HepG2 (cell line): ENCODE measurements at regions not wholly inside any gene's neighbourhood (a gene's known extent, or its start where the extent isn't known, plus 50 kb on each side); places are given as distances from the start of the nearest gene placed in this dataset.

Experiments
- ATAC-seq: fragments of 200-7000 bp; cut with Tn5 transposase; 3 replicates; pipeline ENCODE4 v1.9.1; 2020; ENCODE audit warnings: mild to moderate bottlenecking, moderate library complexity
- BruUV-seq: library from RNA; stranded (reverse); fragments of 400-500 nt; replicated peaks from 2 replicates; lab custom pipeline; 2021; lab: Mats Ljungman, UMichigan
- CTCF ChIA-PET: fragments of 300-600 bp; formaldehyde crosslinking; extraction: SDS; loops from one replicate; lab custom pipeline; 2021; ENCODE audit warnings: low total read pairs, inconsistent platforms, low intra/inter-chr PET ratio; lab: Yijun Ruan, JAX
- POLR2A ChIA-PET: fragments of 350-600 bp; sonication (Branson Sonifier 250); formaldehyde crosslinking; loops from one replicate; lab custom pipeline; 2020; ENCODE audit warnings: antibody characterized with exemption, inconsistent platforms; lab: Yijun Ruan, JAX
- DNase-seq: peaks from one replicate; pipeline ENCODE4 v3.0.0-alpha.2; 2015; ENCODE audit warnings: low spot score
- FAIRE-seq: peaks from 3 replicates; lab custom pipeline; 2011; peaks lifted over from hg19 to GRCh38; lab: Jason Lieb, UNC
- H2AFZ ChIP-seq: one replicate; pipeline ENCODE4 v1.6.1; 2011; ENCODE audit warnings: low read length, inconsistent platforms
- H3K27ac ChIP-seq: fragments of 300-600 bp; 3 replicates; pipeline ENCODE4 v1.8.0; 2011; ENCODE audit warnings: mixed run types, mild to moderate bottlenecking, mixed read lengths, low read length, inconsistent platforms; ENCODE audit not compliant: insufficient read depth; ENCODE audit errors: extremely low read length
- H3K27me3 ChIP-seq, 2 experiments: fragments of 200-600 bp in 1 of 2; 2 replicates in 1 of 2; 3 replicates in 1 of 2; pipeline versions ENCODE4 v1.6.0 to v1.8.0; 2011; ENCODE audit warnings: low read length in 2 of 2, mild to moderate bottlenecking in 2 of 2, moderate library complexity in 2 of 2, inconsistent platforms in 1 of 2; ENCODE audit not compliant: insufficient read depth in 2 of 2, control insufficient read depth in 1 of 2
- H3K36me3 ChIP-seq, 2 experiments: fragments of 200-600 bp in 1 of 2; replicated peaks in 1 of 2; 2 replicates in 1 of 2; 3 replicates in 1 of 2; pipeline versions ENCODE4 v1.5.1 to v1.8.0; 2011; ENCODE audit warnings: low read length in 2 of 2, inconsistent platforms in 1 of 2; ENCODE audit not compliant: insufficient read depth in 2 of 2, control insufficient read depth in 1 of 2
- H3K4me1 ChIP-seq: 2 replicates; pipeline ENCODE4 v1.5.1; 2012; ENCODE audit warnings: low read length, inconsistent platforms; ENCODE audit not compliant: insufficient read depth
- H3K4me2 ChIP-seq: 2 replicates; pipeline ENCODE4 v1.6.0; 2011; ENCODE audit warnings: low read depth, low read length, inconsistent platforms
- H3K4me3 ChIP-seq, 3 experiments: fragments of 200-600 bp in 1 of 3; sonication (generic), shearing (Covaris generic) in 1 of 3; replicated peaks in 1 of 3; 2 replicates each; pipeline ENCODE4 v1.5.1; 2011 to 2016; ENCODE audit warnings: low read length in 3 of 3, inconsistent platforms in 2 of 3, low read depth in 2 of 3, mild to moderate bottlenecking in 2 of 3, control low read depth in 1 of 3, mixed read lengths in 1 of 3; ENCODE audit not compliant: insufficient read depth in 1 of 3
- H3K79me2 ChIP-seq: one replicate; pipeline ENCODE4 v1.6.1; 2011; ENCODE audit warnings: low read length, inconsistent platforms; ENCODE audit not compliant: insufficient read depth
- H3K9ac ChIP-seq: 2 replicates; pipeline ENCODE4 v1.6.0; 2011; ENCODE audit warnings: mild to moderate bottlenecking, low read depth, low read length, inconsistent platforms; ENCODE audit not compliant: insufficient read depth
- H3K9me3 ChIP-seq: 2 replicates; pipeline ENCODE4 v1.5.1; 2012; ENCODE audit warnings: mild to moderate bottlenecking, low read length
- H4K20me1 ChIP-seq: 2 replicates; pipeline ENCODE4 v1.6.0; 2011; ENCODE audit warnings: inconsistent platforms, mild to moderate bottlenecking, low read length, moderate library complexity; ENCODE audit not compliant: insufficient read depth
- EED ChIP-seq: sonication (generic); formaldehyde crosslinking; IDR thresholded peaks from 2 replicates; pipeline ENCODE4 v1.5.0; 2020; ENCODE audit warnings: mild to moderate bottlenecking, missing genetic modification reagents
- HOXA9 ChIP-seq: sonication (generic); formaldehyde crosslinking; IDR thresholded peaks from 2 replicates; pipeline ENCODE4 v1.8.1; 2022; ENCODE audit warnings: missing genetic modification reagents, mild to moderate bottlenecking, moderate library complexity, borderline replicate concordance
- MAF1 ChIP-seq: sonication (generic); formaldehyde crosslinking; IDR thresholded peaks from 2 replicates; pipeline ENCODE4 v1.5.0; 2020; ENCODE audit warnings: missing genetic modification reagents, borderline replicate concordance
- MNT ChIP-seq: fragments of 450-650 bp; IDR thresholded peaks from 2 replicates; pipeline ENCODE4 v1.6.1; 2016
- PBX3 ChIP-seq: sonication (generic); formaldehyde crosslinking; IDR thresholded peaks from 2 replicates; pipeline ENCODE4 v1.8.1; 2023; ENCODE audit warnings: missing genetic modification reagents, inconsistent platforms, borderline replicate concordance
- SIX4 ChIP-seq: sonication (generic); formaldehyde crosslinking; IDR thresholded peaks from 2 replicates; pipeline ENCODE4 v1.4.0; 2020; ENCODE audit warnings: missing genetic modification reagents
- TCF7L2 ChIP-seq: IDR thresholded peaks from 2 replicates; pipeline ENCODE4 v1.6.1; 2011; ENCODE audit warnings: mild to moderate bottlenecking, low read depth, low read length, moderate library complexity
- TSC22D2 ChIP-seq: sonication (generic); formaldehyde crosslinking; IDR thresholded peaks from 2 replicates; pipeline ENCODE4 v1.5.1; 2020; ENCODE audit warnings: missing genetic modification reagents, mild to moderate bottlenecking, borderline replicate concordance
- ZBTB20 ChIP-seq: sonication (generic); formaldehyde crosslinking; IDR thresholded peaks from 2 replicates; pipeline ENCODE4 v1.8.1; 2023; ENCODE audit warnings: missing genetic modification reagents, low read depth, mild to moderate bottlenecking, borderline replicate concordance
- ZNF260 ChIP-seq: sonication (generic); formaldehyde crosslinking; IDR thresholded peaks from 2 replicates; pipeline ENCODE4 v1.4.0; 2020; ENCODE audit warnings: missing genetic modification reagents, low read depth, mild to moderate bottlenecking, borderline replicate concordance
- ZNF318 ChIP-seq: sonication (generic); formaldehyde crosslinking; IDR thresholded peaks from 2 replicates; pipeline ENCODE4 v1.4.0; 2020; ENCODE audit warnings: mild to moderate bottlenecking, missing genetic modification reagents
- ZNF382 ChIP-seq: sonication (generic); formaldehyde crosslinking; IDR thresholded peaks from 2 replicates; pipeline ENCODE4 v1.5.0; 2020; ENCODE audit warnings: missing genetic modification reagents, mild to moderate bottlenecking, borderline replicate concordance
- ZNF597 ChIP-seq: sonication (generic); formaldehyde crosslinking; IDR thresholded peaks from 2 replicates; pipeline ENCODE4 v1.5.0; 2020; ENCODE audit warnings: missing genetic modification reagents
- ZNF841 ChIP-seq: sonication (generic); formaldehyde crosslinking; IDR thresholded peaks from 2 replicates; pipeline ENCODE4 v1.8.1; 2023; ENCODE audit warnings: missing genetic modification reagents, borderline replicate concordance
- in situ Hi-C: cut with HindIII; loops from 2 replicates; pipeline ENCODE4 v1.10.0; 2017; ENCODE audit warnings: low pct_unique_long_range_greater_than_20kb; ENCODE audit not compliant: extremely low pct_ligation_motif_present
- intact Hi-C: fragments of 100-400 bp; cut with micrococcal nuclease; formaldehyde crosslinking; loops from one replicate; pipeline ENCODE4 v1.10.0; 2022; ENCODE audit not compliant: unreplicated experiment

GRCh38 chr15:68526269-68526668, 52.5 kb upstream of the CORO2B start:
- ChIA-PET CTCF (no interaction called here), POLR2A (no interaction called here)
- no peaks in the 10 kb centered on the region for H3K27me3 ChIP-seq
- intact Hi-C loops (no loop called here), in situ Hi-C loops (no loop called here)
- TF ChIP-seq TSC22D2 (CRISPR knock-in tag) = no peak
- TF ChIP-seq ZNF841 (CRISPR knock-in tag) = no peak
- no peak for TF ChIP-seq ZNF382 (CRISPR knock-in tag)
- no peak for TF ChIP-seq MNT
- no peak for TF ChIP-seq PBX3 (CRISPR knock-in tag)
- TF ChIP-seq EED (CRISPR knock-in tag) = no peak
- TF ChIP-seq ZBTB20 (CRISPR knock-in tag) = no peak
- no peak for TF ChIP-seq HOXA9 (CRISPR knock-in tag)
- TF ChIP-seq ZNF260 (CRISPR knock-in tag) = no peak
- no peak for TF ChIP-seq ZNF318 (CRISPR knock-in tag)
- TF ChIP-seq TCF7L2 = no peak
- TF ChIP-seq ZNF597 (CRISPR knock-in tag) = no peak
- TF ChIP-seq MAF1 (CRISPR knock-in tag) = no peak
- no peak for TF ChIP-seq SIX4 (CRISPR knock-in tag)
- no peak overlapping the region for H3K9ac ChIP-seq
- H3K4me2 ChIP-seq = no peak overlapping the region
- no peaks in the 10 kb centered on the region for H3K79me2 ChIP-seq
- no peak overlapping the region for H3K4me3 ChIP-seq
- no peak overlapping the region for H3K27ac ChIP-seq
- H3K36me3 ChIP-seq = no peaks in the 10 kb centered on the region
- no peaks in the 10 kb centered on the region for H3K9me3 ChIP-seq
- no peak for DNase-seq
- no peaks in the 10 kb centered on the region for H4K20me1 ChIP-seq
- peaks cover 8% of the 10 kb centered on the region; the same call in 1 of the 2 replicates for H3K4me1 ChIP-seq
- no peak for ATAC-seq
- no TSS peak for BruUV-seq
- H2AFZ ChIP-seq = no peak overlapping the region
- no peak for FAIRE-seq
